ENCODE measurements at regions not wholly inside any gene's neighbourhood (a gene's known extent, or its start where the extent isn't known, plus 50 kb on each side); places are given as distances from the start of the nearest gene placed in this dataset.

DNA sequence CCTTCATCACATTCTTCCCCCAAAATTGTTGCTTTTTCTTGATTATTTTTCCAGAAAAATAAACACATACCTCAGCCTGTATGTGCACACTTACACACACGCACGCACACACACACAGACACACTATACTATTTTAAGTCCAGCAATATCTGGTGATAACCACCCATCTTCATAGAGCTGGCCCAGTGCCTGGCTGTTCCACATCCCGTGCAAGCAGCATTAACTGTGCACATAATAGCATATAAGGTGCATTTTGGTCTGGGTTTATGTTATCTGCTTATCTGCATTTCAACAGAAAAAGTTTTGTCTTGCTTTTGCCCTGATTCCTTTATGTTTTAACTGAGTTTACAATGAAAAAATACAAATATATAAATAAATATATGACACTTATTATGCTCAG, 143.1 kb upstream of the KLF6 start:
- TF ChIP-seq POLR2A (IDR thresholded peaks at IDR 0.05) (no peak), CTCF (IDR thresholded peaks at IDR 0.05 in 4 of 5, conservative IDR thresholded peaks at IDR 0.05 in 1 of 5) (no peak)
